Endometrium (tissue), 2 donors: ENCODE measurements at regions not wholly inside any gene's neighbourhood (a gene's known extent, or its start where the extent isn't known, plus 50 kb on each side); places are given as distances from the start of the nearest gene placed in this dataset.
A peak's percentile ranks its signal among the peaks of the same experiment; 100 is the strongest.

Source experiments
- FAIRE-seq: peaks from 2 replicates; lab custom pipeline; 2012; peaks lifted over from hg19 to GRCh38; lab: Jason Lieb, UNC
- donor health status: control.
- donor health status: control.

- no peak for FAIRE-seq
Observed at GRCh38 chr13:72109863-72110262, 242.9 kb upstream of the DACH1 start.

DNA sequence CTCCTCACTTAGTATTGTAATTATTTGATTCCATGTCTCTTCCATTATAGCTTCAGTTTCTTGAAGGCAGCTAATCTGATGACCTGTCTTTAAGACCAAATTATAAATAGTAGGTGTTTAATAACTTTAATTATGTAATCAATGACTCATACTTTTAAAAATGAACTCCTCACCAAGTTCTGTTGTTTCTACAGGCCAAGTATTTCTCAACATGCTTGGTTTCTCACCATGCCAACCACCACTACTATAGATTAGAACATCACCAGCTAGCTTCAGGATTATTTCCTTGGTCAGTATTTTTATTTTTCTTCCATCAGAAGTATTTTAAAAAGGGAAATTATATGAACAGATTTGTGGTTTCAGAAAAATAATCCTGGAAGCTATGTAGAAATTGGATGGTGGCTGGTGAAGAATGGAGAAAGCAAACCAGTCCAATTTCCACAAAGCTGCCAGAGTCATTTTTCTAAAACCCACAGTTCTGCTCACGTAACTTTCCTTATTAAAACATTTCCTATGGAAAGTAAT, 237.7 kb upstream of the DACH1 start:
- FAIRE-seq = no peak

DNA sequence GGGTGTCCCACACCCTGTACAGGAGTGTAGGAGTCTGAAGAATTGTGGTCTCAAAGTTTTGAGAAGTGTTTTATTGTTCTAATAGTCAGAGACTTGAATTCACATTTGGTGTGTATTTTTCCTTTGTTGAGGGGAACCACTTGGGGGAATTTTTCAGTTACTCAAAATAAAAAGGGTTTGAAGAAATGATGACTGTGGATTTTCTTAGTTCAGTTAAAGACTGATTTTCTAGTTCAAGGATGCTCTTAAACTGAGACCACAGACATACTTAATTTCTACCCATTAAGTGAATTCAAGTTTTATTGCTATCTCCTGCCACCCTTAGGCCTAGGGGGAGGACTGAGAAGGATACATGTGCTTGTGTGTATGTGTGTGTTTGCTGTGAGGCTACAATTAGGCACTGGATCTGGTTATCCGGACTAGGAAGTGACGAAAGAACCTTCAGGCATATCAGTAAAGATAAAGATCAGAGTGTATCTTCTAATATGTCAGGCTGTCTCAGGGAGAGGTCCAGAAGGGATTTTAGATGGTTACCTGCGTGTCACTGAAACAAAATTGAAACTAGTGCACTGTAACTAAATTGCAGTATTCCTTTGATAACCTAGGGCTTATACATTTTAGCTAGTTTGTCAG, 234.9 kb upstream of the DACH1 start:
- FAIRE-seq = no peak

- FAIRE-seq = peak; percentile 72
Observed at GRCh38 chr13:72100339-72100738, 233.3 kb upstream of the DACH1 start.

- FAIRE-seq = no peak
Observed at GRCh38 chr13:72097568-72097967, 230.6 kb upstream of the DACH1 start.

GRCh38 chr13:72093262-72093661, 226.3 kb upstream of the DACH1 start:
- FAIRE-seq = no peak

DNA sequence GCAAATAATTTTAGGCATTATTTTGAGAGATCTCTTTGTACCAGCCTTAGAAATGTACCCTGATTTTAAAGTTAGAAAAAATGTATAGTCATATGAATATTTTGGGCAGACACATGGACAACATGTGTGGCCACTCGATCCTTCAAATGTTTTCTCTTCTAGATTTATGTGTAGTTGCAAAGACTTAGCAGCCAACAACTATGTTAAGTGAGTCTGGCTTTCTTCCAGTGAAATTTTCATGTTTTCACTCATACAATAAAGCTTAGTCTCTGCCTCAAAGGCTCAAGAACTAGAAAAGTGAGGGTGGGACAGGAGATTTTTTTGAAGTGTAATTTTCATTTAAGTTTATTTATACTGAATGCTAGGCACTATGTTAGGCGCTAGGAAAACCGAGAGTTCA, 207.7 kb upstream of the DACH1 start:
- FAIRE-seq = no peak

DNA sequence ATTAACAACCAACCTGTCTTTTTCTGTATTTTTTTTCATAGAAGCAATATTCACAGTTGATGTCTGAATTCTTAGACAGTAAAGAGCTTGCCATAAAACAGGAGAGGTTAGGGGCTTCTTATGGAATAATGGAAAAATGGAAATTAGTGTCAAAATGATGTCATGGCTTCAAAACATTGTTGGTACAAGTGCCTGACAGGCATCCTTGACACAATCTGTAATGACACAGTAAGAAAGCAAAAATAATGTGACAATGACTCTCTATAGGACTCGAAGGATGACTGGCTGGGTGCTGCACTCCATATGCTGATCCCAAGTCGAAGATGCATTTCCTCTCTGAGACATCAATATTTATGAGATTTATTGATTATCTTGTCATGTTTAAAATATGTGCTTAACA, 205.3 kb upstream of the DACH1 start:
- no peak for FAIRE-seq

GRCh38 chr13:72071713-72072112, 204.7 kb upstream of the DACH1 start:
- FAIRE-seq = no peak

DNA sequence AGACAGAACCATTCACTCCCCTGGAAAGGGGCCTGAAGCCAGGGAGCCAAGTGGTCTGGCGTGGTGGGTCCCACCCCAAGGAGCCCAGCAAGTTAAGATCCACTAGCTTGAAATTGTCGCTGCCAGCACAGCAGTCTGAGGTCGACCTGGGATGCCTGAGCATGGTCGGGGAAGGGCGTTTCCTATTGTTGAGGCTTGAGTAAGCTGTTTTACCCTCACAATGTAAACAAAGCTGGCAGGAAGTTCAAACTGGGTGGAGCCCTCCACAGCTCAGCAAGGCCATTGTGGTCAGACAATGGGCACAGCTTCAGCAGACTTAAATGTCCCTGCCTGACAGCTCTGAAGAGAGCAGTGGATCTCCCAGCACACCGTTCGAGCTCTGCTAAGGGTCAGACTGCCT, 195.6 kb upstream of the DACH1 start:
- FAIRE-seq = no peak

- no peak for FAIRE-seq
Observed at GRCh38 chr13:72061613-72062012, 194.6 kb upstream of the DACH1 start.

GRCh38 chr13:72050251-72050650, 183.2 kb upstream of the DACH1 start:
- FAIRE-seq = no peak

DNA sequence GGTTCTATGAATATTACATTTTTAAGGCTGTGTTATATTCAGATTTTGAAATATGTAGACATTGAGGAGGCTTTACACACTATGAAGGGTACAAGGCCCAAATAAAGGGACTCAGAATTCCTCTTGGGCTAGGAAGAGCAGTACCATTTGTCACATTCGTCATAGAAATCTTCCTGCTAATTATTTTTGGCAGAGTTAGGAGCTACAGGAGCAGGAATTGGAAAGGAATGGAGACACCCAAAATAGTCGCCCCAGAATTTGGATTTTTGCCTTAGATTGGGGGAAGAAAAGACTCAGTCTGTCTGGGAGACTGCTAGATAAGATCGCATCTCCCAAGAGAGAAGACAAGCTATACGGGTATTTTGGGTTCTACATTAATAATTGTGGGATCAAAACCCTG, 176.4 kb upstream of the DACH1 start:
- FAIRE-seq = no peak

DNA sequence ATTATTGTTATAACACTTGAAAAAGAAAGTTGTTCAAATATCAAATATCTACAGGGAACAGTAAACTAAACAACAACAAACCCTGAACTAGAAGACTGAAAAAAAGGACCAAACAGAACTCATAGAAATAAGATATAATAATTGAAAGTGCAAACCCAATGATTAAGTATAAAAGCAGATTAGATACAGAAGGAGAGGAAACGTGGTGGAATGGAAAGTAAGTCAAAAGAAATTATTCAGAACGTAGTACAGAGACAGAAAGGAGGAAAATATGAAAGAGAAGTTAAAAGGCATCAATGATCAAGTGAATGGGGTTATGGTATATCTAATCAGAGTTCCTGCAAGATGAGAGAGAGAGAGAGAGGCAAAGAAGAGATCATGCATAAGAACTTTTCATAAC, 174.2 kb upstream of the DACH1 start:
- no peak for FAIRE-seq

DNA sequence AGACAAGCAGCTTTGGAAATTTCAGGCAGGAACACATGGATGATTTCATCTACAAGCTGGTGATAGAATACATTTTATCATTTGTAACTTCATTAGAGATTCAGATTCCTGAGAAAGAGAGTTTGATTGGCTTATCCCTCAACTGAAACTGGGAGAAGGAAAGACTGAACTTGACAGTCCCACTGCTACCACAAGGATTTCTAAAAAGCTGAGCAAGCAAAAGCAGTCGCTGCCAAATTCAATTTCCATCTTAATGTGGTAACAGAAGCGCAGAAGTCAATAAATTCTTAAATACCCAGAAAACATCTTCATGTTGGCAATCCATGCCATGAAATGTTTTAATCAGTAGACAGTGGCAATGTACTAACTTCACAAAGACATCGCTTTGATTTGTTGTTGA, 172.1 kb upstream of the DACH1 start:
- FAIRE-seq = no peak

- FAIRE-seq = no peak
Observed at GRCh38 chr13:72029981-72030380, 163.0 kb upstream of the DACH1 start.

- no peak for FAIRE-seq
Observed at GRCh38 chr13:72025836-72026235, 158.8 kb upstream of the DACH1 start.

DNA sequence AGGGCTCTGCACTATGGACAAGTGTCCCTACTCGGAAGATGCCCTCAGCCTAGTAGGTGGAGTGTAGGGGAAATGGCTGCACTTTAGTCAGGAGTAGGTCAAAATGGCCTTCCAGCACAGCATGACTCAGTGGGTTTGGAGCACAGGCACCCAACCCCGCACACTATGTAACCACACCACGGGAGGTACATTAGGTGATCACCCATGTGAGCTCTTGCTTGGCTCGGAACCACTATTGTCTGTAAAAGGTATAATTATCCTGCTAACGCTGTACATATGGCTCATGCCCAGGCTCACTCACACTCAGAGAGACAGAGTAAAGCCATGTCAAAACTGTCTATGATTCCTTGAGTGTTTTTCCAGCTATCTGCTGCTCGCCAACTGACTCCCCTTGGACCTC, 156.9 kb upstream of the DACH1 start:
- no peak for FAIRE-seq

GRCh38 chr13:72005455-72005854, 138.5 kb upstream of the DACH1 start:
- no peak for FAIRE-seq

- no peak for FAIRE-seq
Observed at GRCh38 chr13:72004784-72005374, 137.9 kb upstream of the DACH1 start.

- no peak for FAIRE-seq
Observed at GRCh38 chr13:72004246-72004645, 137.2 kb upstream of the DACH1 start.

- peak; percentile 82 for FAIRE-seq
Observed at GRCh38 chr13:71998223-71998622, 131.2 kb upstream of the DACH1 start.

DNA sequence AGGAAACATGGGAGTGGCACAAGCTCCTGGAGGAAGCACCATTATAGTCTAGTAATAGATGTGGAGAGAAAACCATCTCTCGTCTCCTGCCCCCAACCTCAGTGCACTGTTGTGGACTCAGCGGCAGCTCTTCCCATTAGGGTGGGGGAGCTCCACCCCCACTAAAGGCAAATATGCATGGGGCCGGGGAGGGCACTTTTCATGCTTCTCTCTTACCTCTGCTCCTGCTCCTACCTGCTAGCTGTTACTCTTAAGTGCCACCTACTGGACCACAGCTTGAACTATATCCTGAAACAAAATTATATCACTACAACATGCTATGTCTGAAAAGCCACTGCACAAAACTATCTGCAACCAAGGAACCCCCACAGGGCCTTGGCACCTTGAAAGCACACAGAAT, 112.6 kb upstream of the DACH1 start:
- FAIRE-seq = no peak

DNA sequence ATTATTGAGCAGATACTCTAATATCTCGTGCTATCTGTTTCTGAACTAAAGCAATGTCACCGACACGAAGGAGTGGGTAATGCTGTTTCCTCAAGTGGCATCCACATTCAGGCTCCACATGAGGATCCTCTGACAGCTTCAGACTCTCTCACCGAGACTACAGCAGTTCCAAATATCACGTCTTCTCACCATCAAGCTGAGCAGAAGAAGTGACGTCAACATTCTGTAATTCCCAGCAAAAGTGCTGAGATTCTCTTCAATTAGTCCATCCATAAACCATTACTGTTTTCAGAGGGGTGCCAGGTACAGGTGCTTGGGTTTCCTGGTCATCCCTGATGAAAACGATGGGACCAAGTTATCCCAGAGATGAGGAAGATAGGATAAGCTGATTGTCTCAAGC, 110.0 kb upstream of the DACH1 start:
- FAIRE-seq = no peak
